ENCODE measurements at regions not wholly inside any gene's neighbourhood (a gene's known extent, or its start where the extent isn't known, plus 50 kb on each side); places are given as distances from the start of the nearest gene placed in this dataset.

DNA sequence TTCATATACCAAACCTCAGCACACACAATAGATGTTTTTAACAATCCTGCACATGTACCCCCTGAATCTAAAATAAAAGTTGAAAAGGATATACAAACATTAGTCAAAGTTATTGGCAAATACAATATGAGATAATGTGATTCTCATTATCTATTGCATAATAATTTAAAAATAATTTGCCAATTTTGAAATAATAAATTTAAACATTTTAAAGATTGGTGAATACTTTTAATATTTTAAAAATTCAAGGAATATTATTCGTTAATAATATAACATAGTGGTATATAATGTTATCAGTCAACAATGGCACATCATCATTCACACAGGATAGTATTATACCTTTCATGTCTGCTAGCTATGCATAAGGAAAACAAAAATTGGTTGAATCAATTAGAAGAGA, 207.0 kb upstream of the SP8 start:
- TF ChIP-seq, protein P1, sequence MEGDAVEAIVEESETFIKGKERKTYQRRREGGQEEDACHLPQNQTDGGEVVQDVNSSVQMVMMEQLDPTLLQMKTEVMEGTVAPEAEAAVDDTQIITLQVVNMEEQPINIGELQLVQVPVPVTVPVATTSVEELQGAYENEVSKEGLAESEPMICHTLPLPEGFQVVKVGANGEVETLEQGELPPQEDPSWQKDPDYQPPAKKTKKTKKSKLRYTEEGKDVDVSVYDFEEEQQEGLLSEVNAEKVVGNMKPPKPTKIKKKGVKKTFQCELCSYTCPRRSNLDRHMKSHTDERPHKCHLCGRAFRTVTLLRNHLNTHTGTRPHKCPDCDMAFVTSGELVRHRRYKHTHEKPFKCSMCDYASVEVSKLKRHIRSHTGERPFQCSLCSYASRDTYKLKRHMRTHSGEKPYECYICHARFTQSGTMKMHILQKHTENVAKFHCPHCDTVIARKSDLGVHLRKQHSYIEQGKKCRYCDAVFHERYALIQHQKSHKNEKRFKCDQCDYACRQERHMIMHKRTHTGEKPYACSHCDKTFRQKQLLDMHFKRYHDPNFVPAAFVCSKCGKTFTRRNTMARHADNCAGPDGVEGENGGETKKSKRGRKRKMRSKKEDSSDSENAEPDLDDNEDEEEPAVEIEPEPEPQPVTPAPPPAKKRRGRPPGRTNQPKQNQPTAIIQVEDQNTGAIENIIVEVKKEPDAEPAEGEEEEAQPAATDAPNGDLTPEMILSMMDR (IDR thresholded peaks at IDR 0.05) = no peak
- TF ChIP-seq ZFX (IDR thresholded peaks at IDR 0.05; ENCODE audit: borderline replicate concordance) = no peak
